ENCODE measurements at regions not wholly inside any gene's neighbourhood (a gene's known extent, or its start where the extent isn't known, plus 50 kb on each side); places are given as distances from the start of the nearest gene placed in this dataset.

- TF ChIP-seq POLR2A (IDR thresholded peaks at IDR 0.05), result no peak
- no peak for TF ChIP-seq POLR2AphosphoS5 (IDR thresholded peaks at IDR 0.05)
- TF ChIP-seq CTCF (IDR thresholded peaks at IDR 0.05), result no peak
- intact Hi-C loops (cut with DNase I), result no loop called here
- no peak for DNase-seq (ENCODE audit: low spot score)
- Histone ChIP-seq H3K9me3 (no peaks in the 10 kb centered on the region), H3K4me3 (no peak overlapping the region), H3K27ac (no peak overlapping the region), H3K27me3 (replicated peaks; ENCODE audit: insufficient read depth) (no peaks in the 10 kb centered on the region), H3K36me3 (no peaks in the 10 kb centered on the region), H3K4me1 (replicated peaks) (no peaks in the 10 kb centered on the region)
- WGBS, result 64% methylated on average over 3 of the region's 3 CpGs
These were observed 500.5 kb upstream of the RAB6C start for GRCh38 chr2:129478902-129479517.

GRCh38 chr2:129479892-129480291, 499.6 kb upstream of the RAB6C start:
- Histone ChIP-seq H3K36me3 (no peaks in the 10 kb centered on the region), H3K27ac (no peak overlapping the region), H3K4me3 (no peak overlapping the region), H3K27me3 (replicated peaks; ENCODE audit: insufficient read depth) (no peaks in the 10 kb centered on the region), H3K9me3 (no peaks in the 10 kb centered on the region), H3K4me1 (replicated peaks) (no peaks in the 10 kb centered on the region)
- intact Hi-C loops (cut with DNase I), result no loop called here
- TF ChIP-seq POLR2A (IDR thresholded peaks at IDR 0.05), result no peak
- TF ChIP-seq CTCF (IDR thresholded peaks at IDR 0.05), result no peak
- TF ChIP-seq POLR2AphosphoS5 (IDR thresholded peaks at IDR 0.05), result no peak
- no peak for DNase-seq (ENCODE audit: low spot score)
- 81% methylated on average over 7 of the region's 7 CpGs for WGBS

DNA sequence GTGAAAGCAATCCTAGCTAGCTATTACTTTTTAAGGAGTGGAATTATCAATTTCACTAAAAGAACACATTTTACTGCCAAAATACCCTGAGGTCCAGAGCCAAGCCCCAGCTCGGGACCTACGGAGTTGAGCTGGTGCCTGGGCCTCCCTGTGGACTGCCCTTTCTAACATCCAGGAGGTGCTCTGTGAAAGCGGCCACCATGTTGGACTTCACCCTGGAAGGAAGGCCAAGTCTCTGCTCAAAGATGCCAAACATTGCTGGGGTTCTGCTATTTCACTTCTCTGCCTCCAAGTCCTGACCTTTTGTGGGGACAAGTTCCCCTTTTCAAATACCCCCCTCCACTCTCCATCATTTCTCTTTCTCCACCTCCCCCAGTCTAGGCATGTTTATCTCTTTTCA, 498.7 kb upstream of the RAB6C start:
- no peaks in the 10 kb centered on the region for H3K4me1 ChIP-seq (replicated peaks)
- DNase-seq (ENCODE audit: low spot score), result no peak
- no peaks in the 10 kb centered on the region for H3K9me3 ChIP-seq
- no peaks in the 10 kb centered on the region for H3K27me3 ChIP-seq (replicated peaks; ENCODE audit: insufficient read depth)
- TF ChIP-seq POLR2A (IDR thresholded peaks at IDR 0.05) (no peak), CTCF (IDR thresholded peaks at IDR 0.05) (no peak), POLR2AphosphoS5 (IDR thresholded peaks at IDR 0.05) (no peak)
- intact Hi-C loops (cut with DNase I), result no loop called here
- H3K36me3 ChIP-seq, result no peaks in the 10 kb centered on the region
- no peak overlapping the region for H3K27ac ChIP-seq
- no peak overlapping the region for H3K4me3 ChIP-seq
- 75% methylated on average over 3 of the region's 3 CpGs for WGBS

- WGBS, result 89% methylated on average over 7 of the region's 7 CpGs
- no peak overlapping the region for H3K4me3 ChIP-seq
- no peaks in the 10 kb centered on the region for H3K27me3 ChIP-seq (replicated peaks; ENCODE audit: insufficient read depth)
- no peak for TF ChIP-seq CTCF (IDR thresholded peaks at IDR 0.05)
- no peak for TF ChIP-seq POLR2A (IDR thresholded peaks at IDR 0.05)
- TF ChIP-seq POLR2AphosphoS5 (IDR thresholded peaks at IDR 0.05), result no peak
- DNase-seq (ENCODE audit: low spot score), result no peak
- intact Hi-C loops (cut with DNase I), result no loop called here
- H3K27ac ChIP-seq, result no peak overlapping the region
- H3K4me1 ChIP-seq (replicated peaks), result no peaks in the 10 kb centered on the region
- no peaks in the 10 kb centered on the region for H3K9me3 ChIP-seq
- no peaks in the 10 kb centered on the region for H3K36me3 ChIP-seq
These were observed 497.9 kb upstream of the RAB6C start for GRCh38 chr2:129481306-129482219.

Data from prostate gland (tissue), 2 donors.